GM21576 (cell line): ENCODE measurements at regions not wholly inside any gene's neighbourhood (a gene's known extent, or its start where the extent isn't known, plus 50 kb on each side); places are given as distances from the start of the nearest gene placed in this dataset.

ENCODE experiments used
- ATAC-seq: cut with Tn5 transposase; IDR thresholded peaks from one replicate; pipeline ENCODE4 v1.9.1; 2021; ENCODE audit warnings: mild to moderate bottlenecking, moderate library complexity; ENCODE audit not compliant: unreplicated experiment

DNA sequence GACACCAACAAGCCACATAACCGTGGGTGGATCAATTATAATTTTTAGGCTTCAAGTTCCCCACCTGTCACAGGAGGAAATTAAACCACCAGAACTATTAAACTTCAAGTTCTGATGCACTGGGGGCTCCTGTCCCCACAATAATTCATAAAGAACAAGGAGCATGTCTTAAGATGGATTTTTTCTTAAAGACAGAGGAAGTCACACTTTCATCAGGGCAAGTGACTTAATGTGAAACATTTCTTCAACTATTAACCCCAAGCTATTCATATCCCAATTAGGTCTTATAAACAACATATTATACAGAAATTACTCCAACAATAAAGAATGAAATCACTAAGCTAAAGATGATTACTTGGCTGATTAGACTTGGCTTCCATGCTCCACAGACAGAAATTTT is 292.5 kb downstream of the ETAA1 start:
- ATAC-seq = no peak

DNA sequence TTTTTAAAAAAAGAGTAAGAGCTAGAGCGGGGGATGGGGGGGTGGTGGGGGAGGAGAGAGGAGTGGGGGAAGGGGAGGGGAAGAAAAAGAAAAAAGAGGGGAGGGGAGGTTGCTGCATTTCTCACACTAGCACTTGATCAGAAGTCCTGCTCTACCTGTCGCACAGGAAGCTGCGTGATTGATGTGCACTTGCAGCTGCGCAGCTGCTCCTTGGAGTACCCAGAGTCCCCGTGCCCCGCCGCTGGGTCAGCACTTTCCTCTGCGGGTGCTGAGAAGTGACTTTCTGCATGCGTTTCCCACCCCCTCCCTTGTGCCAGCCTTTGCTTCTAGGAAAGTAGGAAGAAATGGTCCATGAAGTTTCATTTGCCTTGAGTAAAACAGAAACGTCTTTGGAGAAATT is 297.3 kb downstream of the ETAA1 start:
- no peak for ATAC-seq

DNA sequence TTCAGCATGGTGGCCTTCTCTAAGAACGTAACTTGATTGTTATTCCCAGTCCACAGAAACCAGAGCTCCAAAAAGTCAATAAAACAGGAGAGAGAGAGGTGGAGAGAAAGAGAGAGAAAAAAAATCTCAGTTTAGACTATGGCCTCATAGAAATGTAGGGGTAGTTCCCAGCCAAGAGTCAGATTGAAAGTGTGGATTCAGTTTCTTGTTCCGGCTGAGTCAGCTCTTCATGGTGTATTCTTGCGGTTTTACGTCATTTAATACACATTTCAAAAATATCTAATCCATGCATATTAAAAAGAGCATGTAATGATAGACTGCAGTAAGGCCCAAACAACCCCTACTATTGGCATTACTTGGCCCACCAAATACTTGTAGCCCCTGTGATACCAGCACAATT is 303.9 kb downstream of the ETAA1 start:
- ATAC-seq = no peak

DNA sequence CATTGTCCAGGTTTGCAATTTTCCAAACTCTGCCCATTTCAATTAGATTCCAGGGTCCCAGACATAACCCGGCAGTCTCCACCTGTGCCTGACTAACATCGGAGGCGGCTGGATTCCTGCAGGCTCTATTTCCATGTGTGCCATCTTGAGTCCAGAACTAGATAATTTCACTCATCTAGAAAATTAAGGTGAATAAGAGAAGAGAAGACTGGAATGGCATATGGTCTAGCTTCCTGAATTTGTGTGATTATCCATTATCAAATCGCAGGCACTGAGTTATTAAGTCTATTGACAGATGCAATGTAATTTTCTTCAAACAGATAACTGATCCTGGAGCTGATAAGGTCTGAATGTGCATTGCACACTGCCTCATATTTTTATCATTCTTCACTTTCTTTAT is 305.2 kb downstream of the ETAA1 start:
- no peak for ATAC-seq

DNA sequence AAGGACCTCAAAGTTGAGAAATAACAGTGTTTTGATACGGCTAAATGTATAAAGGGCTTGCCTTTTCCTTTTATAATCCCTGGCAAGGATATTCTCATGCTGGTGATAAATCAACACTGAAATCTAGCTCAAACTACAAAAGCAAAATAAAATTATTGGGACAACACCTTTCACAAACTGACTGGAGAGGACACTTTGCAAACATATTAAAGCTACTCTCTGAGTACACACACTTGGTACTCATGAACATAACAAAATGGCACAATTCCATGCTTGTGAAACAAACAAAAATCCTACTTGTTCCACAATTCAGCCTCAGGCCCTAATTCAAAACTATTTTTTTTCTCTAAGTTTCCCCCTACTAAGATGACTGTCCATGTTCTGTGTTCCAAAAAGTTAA is 305.8 kb downstream of the ETAA1 start:
- ATAC-seq = no peak

DNA sequence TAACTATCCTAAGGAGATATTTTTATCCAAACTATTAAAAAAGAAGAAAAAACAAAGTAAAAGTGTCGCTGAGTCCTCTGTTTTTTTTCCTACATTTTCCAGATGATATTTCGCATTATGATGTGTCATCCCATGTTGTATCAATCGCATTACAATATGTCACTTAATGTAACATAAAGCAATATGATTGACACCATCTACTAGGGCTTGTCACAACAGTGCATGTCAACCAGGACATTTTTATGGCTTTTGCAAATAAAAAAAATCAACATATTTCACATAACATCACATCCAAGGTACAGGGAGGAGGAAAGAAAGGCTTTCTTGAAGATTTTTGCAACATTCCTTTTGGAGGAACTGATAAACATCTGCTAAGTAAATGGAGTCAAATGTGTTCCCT is 308.9 kb downstream of the ETAA1 start:
- no peak for ATAC-seq

DNA sequence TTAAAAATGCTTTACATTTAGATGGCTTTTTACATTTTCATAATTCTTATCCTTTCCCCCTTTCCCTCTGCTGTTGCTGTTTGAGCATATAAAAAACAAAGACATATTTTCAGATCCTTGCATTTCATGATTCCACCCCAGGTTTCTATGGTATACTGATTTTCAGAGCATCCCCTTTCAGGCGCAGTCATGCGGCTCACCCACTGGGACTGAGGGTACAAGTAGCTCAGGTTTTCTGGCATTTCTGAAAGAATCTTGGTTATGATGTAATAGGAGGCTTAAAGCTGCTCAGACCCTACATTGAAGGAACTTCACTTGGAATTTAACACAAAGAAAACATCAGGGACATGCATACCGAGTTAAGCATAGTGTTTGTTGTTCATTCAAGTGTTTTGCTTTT is 310.8 kb downstream of the ETAA1 start:
- ATAC-seq = no peak

DNA sequence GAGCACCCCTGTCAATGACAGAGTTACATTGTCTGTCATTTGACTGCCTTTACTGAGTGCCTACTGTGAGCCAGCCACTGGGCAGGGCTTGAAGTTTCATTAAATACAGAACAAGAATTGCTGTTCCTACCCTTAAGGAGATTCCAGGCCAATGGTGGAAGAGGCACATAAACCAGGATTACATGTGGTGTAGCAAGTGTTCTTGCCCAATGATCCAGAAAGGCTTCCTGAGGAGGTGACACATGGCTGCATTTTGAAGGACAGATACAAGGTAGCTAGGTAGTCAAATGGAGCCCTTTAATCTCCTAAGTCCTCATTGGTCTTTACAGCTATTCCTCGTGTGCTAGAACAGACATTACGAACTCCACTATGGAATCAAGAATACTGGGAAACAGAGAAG is 312.7 kb downstream of the ETAA1 start:
- no peak for ATAC-seq

DNA sequence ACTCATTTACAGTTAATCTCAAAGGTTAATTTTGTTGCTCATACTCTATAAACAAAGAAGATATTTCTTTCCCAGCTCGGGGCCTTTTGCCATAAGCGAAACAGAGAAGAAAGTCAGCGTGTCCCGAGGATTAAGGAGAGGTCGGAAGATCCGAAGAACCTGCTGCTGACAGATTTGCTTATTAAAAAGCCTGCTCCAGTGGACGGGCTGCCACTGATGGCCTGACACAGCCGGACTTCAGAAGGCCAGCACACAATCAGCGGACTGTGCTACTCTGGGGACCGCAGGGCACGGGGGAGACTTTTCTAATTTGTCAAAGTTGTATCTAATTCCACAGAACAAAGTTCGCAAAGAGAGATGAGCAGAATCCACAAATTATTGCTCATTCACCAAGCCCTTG is 315.4 kb downstream of the ETAA1 start:
- ATAC-seq = no peak

DNA sequence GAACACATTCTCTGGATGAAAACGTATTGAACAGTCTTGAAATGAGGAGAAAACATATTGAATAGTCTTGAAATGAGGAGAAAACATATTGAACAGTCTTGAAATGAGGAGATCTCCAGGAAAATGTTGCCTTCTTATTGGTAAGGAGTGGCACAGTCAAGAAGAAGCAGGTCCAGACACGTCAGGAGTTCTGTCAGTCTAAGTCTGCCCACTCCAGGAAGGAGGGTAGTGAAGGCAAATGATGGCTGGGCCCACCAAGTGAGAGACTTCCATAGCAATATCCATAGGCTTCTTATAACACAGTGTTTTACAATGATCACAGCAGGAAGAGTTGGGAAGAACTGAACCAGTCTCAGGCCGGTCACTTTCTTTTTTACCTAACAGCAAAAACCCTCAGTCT is 316.2 kb downstream of the ETAA1 start:
- ATAC-seq = no peak

DNA sequence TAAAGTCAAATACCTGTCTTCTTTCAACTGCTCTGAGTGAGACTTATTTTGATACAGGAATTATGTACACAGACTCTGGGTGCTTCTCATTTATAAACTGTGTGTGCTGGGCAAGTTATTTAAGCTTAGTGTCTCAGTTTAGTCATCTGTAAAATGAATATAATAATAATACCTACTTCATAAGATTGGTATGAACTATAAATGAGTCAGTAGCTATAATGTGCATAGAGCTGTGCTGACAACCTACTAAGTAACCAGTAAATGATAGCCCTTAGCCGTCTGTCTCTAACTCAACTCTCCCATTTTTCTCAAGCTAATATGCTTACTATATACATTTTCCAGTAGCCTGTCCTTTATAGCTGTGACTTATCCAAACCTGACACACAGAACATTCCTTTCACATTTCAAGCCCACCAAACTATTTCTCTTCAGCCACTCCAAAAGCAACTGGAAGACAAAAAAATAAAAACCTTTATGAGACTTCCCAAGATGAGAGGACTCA is 319.8 kb downstream of the ETAA1 start:
- ATAC-seq = no peak

DNA sequence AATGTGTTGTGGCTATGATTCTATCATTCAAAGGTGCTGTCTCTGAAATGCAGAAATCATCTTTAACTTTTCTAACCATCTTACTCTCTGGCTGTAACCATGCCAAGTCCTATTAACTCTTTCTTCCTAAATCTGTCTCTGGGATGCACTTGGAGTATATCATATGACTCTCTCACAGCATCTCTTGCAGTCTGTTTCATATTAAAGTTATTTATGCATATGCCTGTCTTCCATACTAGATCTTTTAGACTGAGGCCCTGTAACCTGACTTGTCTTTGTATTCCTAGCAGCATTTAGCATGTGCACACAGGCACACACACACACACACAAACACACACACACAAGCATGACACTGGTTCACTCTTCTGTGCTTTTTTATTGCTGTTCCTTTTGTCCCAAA is 320.6 kb downstream of the ETAA1 start:
- no peak for ATAC-seq

DNA sequence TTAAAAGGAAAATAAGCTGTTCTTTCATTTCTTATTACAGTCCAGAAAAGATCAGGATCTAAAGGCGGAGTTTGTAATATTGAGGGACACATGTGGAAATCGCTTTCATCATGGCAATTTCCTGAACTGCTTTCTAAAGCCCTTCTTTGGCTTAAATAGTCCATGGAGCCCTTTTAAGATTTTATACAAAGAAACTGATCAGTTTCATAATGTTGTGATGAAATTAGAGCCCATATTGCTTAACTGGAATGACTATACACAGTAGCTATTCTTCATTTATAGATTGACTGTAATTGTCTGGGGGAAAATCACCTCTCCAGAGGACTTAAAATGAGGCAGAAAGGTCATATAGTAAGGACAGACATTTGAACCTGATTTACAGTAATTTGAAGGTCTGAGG is 322.2 kb downstream of the ETAA1 start:
- no peak for ATAC-seq

DNA sequence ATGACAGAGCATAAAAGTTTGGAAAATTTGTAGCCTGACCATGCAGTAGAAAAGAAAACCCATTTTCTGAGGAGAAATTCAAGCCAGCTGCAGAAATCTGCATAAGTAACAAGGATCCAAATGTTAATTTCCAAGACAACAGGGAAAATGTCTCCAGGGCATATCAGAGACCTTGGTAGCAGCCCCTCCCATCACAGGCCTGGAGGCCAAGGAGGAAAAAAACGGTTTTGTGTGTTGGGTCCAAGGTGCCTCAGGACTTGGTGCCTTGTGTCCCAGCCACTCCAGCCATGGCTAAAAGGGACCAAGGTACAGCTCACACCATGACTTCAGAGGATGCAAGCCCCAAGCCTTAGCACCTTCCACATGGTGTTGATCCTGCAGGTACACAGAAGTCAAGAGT is 324.4 kb downstream of the ETAA1 start:
- ATAC-seq = no peak

DNA sequence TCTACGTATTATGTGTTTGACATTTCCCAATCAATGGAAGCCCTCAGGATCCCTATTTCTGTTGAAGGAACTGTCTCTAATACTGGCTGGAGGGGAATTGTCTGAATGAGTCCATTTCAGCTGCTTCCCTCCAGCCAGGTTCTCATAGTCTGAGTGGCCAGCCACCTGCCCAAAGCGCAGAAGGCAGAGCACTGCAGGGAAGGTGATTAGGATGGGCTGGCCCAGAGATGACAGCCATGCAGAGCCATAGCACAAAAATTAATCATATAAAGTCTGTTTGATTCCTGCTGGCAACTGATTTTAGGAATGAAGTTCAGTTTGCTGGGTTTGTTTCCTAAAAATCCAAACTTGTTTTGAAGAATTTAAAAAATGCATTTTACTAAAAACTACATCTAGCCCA is 327.1 kb downstream of the ETAA1 start:
- ATAC-seq = no peak

DNA sequence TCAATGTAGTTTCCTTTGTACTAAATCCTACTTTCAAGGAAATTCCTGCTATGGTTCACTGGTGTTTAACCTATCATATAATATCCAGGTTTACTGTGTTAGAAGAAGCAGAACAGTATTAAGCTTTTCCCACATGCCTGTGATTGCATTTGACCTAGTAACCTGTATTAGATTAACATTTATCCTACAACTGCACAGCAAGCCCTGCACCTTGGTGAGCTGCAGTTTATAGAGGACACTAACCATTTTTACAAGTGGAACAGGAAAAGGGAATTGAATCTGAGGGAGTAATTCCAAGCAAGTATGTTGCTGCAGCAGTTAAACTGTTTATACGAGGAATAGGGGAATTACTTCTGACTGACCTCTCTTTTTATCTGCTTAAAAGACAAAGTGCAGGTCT is 328.6 kb downstream of the ETAA1 start:
- ATAC-seq = no peak

DNA sequence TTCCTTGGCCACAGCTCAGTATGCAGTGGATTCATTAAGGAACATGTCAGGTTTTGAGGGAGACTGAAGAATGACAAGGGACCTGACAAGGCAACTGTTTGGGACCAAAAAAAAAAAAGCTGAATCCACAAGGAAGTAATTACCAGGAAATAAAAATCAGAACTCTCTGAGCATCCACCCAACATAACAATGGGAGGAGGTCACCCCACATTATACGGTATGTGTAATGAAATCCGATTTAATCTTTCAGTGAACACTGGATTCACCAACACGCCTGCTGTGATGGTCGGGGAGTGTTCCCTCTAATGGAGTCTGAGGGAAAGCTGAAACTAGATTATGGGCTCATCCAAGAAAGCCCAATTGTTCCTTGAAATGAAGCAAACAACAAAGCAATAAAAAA is 329.3 kb downstream of the ETAA1 start:
- no peak for ATAC-seq

DNA sequence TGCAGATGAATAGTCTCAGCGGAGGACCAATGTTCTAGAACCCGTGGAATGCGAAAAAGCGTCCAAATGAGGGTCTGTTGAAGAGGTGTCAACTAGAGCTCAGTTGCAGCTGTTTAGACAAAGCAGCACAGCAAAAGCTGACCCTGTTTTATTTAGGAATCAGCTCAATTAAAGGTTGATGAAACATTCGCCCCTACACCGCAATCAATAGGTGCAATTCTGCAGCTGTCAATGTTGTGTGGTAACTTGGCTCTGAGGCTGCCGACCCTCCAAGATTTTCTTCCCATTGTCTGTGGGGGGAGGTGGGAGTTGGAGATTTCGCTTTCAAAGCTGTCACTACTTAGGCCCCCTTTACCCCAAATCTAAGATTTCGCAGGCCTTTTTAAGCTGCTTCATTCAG is 330.0 kb downstream of the ETAA1 start:
- no peak for ATAC-seq

DNA sequence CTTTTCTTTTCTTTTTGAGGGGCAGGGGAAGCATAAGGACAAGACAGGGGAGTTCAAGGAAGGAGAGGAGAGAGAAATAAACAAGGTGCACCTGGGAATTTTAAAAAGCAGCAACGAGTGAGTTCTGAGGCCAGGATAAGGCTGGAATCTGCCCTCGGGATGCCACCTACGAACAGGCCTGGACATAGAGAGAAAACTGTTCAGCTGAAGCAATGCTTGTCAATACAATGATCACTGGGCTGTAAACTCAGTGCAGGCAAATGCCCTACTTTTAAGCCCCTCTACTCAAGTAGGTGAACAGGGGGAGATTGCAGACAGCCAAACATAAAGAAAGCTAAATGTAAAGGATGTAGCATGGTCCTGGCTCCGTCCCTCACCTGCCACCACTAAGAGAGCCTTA is 330.5 kb downstream of the ETAA1 start:
- no peak for ATAC-seq

DNA sequence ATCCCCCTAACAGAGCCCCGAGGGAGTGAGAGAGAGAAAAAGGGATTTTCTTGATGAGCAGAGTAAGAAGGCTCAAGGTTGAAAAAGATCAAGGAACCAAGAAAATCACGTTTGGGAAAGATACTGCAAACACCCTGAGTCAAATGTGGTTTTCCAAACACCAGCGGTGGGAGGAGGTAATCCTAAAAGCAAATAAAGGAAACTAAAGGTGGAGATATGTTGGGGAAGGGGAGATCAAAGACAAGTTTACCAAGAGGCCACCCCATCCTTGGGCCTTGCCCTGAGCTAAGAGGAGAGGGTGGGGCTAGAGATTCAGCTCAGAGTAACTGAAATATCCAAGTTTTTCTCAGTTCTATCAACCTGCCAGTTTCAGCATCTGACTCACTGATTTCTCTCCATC is 332.3 kb downstream of the ETAA1 start:
- no peak for ATAC-seq

DNA sequence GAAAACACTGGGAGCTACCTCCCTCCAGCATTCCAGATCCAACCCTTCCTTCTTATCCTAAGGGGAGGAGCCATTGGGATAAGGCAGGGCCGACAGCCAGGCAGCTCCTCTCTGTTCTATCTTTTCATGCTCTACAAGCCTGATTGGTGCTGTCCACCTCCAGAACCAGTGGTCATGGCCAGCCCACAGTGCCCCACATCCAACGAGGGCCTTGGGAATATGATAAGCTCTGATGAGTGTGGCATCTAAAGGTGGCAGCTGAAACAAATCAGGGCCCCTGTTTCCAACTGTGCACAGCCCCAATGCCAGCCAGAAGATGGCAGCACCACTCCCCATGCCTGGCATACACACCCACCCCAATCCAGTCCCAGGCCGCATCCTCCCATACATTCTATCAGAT is 329.3 kb downstream of the C1D start:
- no peak for ATAC-seq

DNA sequence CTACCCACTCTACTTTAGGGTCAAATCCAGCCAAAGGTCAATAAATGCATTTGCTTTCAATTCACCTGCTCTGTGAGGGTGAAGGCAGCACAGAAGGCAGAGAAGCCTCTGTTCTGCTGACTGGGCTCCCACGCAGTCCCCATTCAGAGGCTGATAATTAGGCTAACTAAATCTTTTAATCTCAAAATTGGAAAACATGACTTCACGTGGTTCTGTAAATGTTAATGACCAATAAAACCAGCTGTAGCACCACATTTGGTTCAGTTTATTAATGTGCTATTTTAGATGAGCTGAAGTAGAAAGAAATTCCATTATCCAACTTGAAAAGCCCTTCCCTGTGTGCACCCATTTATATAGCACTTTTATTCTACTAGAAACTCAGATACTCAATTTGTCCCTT is 310.6 kb downstream of the C1D start:
- ATAC-seq = no peak

DNA sequence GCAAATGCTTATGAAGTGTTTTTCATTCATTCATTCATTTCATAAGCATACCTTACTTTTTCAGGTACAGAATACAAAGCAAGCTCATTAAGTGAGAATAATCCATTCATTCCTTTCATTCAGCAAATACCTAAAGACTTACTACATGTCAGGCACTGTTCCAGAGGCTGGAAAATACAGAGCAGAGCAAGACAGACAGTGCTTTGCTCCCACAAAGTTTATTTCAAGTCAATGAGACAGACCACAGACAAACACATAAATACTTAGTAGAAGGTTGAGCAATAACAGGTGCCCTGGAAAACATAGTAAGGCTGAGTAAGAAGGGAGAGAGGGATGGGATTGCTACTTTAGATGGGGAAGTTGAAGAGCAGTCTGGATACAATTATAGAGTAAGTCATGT is 309.8 kb downstream of the C1D start:
- no peak for ATAC-seq
